ENCODE measurements at regions not wholly inside any gene's neighbourhood (a gene's known extent, or its start where the extent isn't known, plus 50 kb on each side); places are given as distances from the start of the nearest gene placed in this dataset.

- no peak for DNase-seq
Measured at GRCh38 chr5:123830575-123830974, 318.6 kb downstream of the CSNK1G3 start.

DNA sequence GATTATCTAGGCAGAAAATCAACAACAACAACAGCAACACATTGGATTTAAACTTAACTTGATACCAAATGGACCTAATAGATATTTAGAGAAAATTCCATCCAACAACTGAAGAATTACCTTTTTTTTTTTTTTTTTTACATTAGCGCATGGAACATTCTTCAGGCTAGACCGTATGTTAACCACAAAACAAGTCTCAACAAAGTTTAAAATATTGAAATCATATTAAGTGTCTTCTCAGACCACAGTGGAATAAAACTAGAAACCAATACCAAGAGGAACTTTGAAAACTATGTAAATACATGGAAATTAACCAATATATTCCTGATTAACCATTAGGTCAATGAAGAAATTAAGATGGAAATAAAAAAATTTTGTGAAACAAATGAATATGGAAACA lies 315.8 kb downstream of the CSNK1G3 start:
- DNase-seq: no peak

GRCh38 chr5:123819833-123820232 lies 307.9 kb downstream of the CSNK1G3 start:
- DNase-seq: no peak

DNA sequence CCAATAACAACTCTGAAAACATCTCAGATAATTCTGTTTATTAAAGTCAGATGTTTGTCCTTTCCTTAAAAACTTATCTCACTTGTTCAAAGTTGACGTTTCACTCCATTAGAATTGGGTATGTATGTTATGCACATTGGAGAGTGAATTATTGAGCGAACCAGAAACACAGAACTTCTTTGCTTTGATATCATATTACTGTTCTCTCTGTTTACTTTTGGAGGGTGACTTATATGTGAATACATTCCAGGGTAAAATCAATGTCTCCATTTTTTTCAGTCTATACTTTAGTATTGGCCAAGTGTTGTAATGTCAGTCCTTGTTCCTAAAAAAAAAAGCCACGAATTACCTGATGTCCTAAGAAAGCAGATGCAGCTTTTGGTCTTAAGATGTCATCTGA lies 307.4 kb downstream of the CSNK1G3 start:
- DNase-seq: no peak

GRCh38 chr5:123817267-123817666 lies 305.3 kb downstream of the CSNK1G3 start:
- DNase-seq: no peak

DNA sequence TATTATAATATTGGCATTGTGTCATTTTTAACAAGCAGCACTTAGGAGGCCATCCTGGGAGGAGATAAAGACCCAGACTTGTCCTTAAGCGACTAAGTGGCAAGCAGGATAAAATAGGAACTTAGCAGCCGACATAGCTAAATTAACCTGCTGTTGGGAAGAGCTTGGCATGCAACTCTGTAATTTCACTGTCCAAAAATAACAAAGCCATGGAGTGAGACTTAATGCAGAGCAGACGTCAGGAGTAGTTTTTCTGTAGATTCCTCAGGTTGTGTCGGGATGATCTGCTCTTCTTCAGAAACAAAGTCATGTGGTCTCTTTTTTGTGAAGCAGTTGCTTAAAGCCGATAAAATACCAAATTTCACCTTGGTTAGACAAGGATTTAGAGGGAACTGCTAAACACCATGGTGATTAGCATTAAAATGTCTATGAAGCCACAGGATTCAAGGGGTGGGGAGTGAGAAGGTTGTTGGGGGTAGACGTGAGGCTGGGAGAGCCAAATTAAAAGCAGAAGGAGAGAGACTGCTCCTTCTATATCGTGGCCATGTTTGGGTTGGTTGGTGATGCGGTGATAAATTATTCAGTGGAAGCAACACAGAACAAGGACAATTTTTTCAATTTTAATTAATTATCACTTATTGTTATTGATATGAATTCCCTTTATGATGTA lies 303.0 kb downstream of the CSNK1G3 start:
- no peak for DNase-seq

- no peak for DNase-seq
Measured at GRCh38 chr5:123813937-123814624, 302.1 kb downstream of the CSNK1G3 start.

- DNase-seq: no peak
Measured at GRCh38 chr5:123813264-123813663, 301.3 kb downstream of the CSNK1G3 start.

- no peak for DNase-seq
Measured at GRCh38 chr5:123811831-123812230, 299.9 kb downstream of the CSNK1G3 start.

- no peak for DNase-seq
Measured at GRCh38 chr5:123810746-123811340, 298.9 kb downstream of the CSNK1G3 start.

GRCh38 chr5:123810253-123810652 lies 298.3 kb downstream of the CSNK1G3 start:
- no peak for DNase-seq

GRCh38 chr5:123809594-123810221 lies 297.7 kb downstream of the CSNK1G3 start:
- DNase-seq: no peak

GRCh38 chr5:123808461-123809380 lies 296.7 kb downstream of the CSNK1G3 start:
- DNase-seq: no peak

GRCh38 chr5:123807177-123807945 lies 295.4 kb downstream of the CSNK1G3 start:
- DNase-seq: no peak

DNA sequence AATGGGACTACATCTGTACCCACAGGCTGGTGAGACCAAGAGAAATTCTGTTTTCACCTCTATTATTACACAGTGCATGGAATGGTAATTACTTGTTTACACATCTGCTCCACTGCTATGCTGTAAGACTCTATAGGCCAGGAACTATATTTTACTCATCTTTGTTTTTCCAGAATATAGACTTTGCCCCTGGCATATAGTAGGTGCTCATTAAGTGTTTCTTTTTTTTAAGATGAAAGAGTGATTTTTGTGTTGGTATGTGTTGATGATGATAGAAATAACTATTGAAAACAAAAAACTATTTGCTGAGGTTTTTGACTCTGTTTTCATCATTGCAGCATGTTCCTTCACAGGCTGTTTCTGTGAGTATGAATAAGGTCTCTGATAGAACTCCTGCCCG lies 294.7 kb downstream of the CSNK1G3 start:
- DNase-seq: no peak

GRCh38 chr5:123805300-123805699 lies 293.3 kb downstream of the CSNK1G3 start:
- no peak for DNase-seq

DNA sequence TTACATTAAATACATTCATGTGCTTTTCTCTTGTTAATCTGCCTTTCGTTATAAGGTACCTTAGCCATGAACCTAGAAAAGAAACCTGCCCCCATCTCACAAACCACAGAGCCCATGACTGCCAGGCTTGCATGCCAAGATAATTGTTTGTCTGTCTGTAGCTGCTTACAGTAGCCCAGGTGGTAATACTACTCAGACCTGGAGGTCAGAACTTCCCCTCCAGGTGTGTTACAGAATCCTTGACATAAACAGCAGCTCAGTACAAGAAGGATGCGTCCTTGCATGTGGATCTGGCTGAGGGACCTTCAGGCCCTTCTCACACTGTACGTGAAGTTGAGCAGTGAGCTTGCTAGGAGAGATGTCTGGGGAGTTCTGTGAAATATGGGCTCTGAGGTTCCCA lies 291.4 kb downstream of the CSNK1G3 start:
- no peak for DNase-seq

GRCh38 chr5:123802298-123802951 lies 290.4 kb downstream of the CSNK1G3 start:
- no peak for DNase-seq

GRCh38 chr5:123800640-123801039 lies 288.7 kb downstream of the CSNK1G3 start:
- no peak for DNase-seq

DNA sequence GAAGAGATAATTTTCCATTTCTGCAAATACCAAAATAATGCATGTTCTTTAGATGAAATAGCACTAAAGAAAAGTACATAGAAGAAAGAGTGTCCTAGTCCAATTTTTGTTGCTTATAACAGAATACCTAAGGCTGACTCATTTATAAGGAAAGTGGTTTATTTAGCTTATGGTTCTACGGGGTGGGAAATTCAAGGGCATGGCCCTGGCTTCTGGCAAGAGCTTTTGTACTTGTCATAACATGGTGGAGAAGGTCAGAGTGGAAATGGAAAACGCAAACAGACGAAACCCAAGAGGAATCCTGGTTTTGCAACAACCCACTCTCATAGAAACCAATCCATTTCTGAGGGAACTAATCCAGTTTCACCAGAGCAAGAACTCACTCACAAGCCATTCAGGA lies 283.7 kb downstream of the CSNK1G3 start:
- DNase-seq: no peak

GRCh38 chr5:123790226-123790625 lies 278.2 kb downstream of the CSNK1G3 start:
- no peak for DNase-seq
